Stimulated activated naive B cell treated with anti-CD40 and anti-IgM and Interleukin-4, amounts not matched to agents 10 μg/mL and 1 μg/mL and 100 μg/mL, for 72 hours (primary cell): ENCODE measurements at regions not wholly inside any gene's neighbourhood (a gene's known extent, or its start where the extent isn't known, plus 50 kb on each side); places are given as distances from the start of the nearest gene placed in this dataset.
"Not testable (repeated sequence)": the region's sequence is repeated elsewhere in the genome, so short reads cannot be mapped to it uniquely, and the experiment has no call there.

Experiments used
- ATAC-seq, 2 donors: fragments of 150-1000 bp; cut with Tn5 transposase; replicated peaks; 2 replicates each; pipeline ENCODE4 v1.10.0; 2021; ENCODE audit warnings: moderate library complexity in 1 of 2
- DNase-seq: peaks from one replicate; pipeline ENCODE4 v3.0.0; 2021
- H3K27ac Mint-ChIP-seq: one replicate; pipeline ENCODE4 v1.8.0; 2022; ENCODE audit warnings: mild to moderate bottlenecking, mixed read lengths
- H3K27me3 Mint-ChIP-seq, 2 donors: one replicate each; pipeline ENCODE4 v1.8.0; 2022; ENCODE audit warnings: mixed read lengths in 2 of 2
- H3K36me3 Mint-ChIP-seq, 2 donors: one replicate each; pipeline ENCODE4 v1.8.0; 2022; ENCODE audit warnings: mixed read lengths in 2 of 2, mild to moderate bottlenecking in 1 of 2
- H3K4me1 Mint-ChIP-seq, 2 donors: one replicate each; pipeline ENCODE4 v1.8.0; 2022; ENCODE audit warnings: mixed read lengths in 2 of 2, mild to moderate bottlenecking in 1 of 2
- H3K4me3 Mint-ChIP-seq, 2 donors: one replicate each; pipeline ENCODE4 v1.8.0; 2022; ENCODE audit warnings: mild to moderate bottlenecking in 2 of 2, mixed read lengths in 2 of 2, moderate library complexity in 1 of 2
- H3K9me3 Mint-ChIP-seq, 2 donors: one replicate each; pipeline ENCODE4 v1.8.0; 2022; ENCODE audit warnings: mixed read lengths in 2 of 2, mild to moderate bottlenecking in 1 of 2

GRCh38 chr2:35114765-35115164 is 1240.8 kb upstream of the CRIM1 start:
- ATAC-seq (no peak), DNase-seq (no peak)
- Mint-ChIP-seq H3K27ac (no peak overlapping the region), H3K36me3 (no peaks in the 10 kb centered on the region), H3K9me3 (peaks cover 4 to 10% of the 10 kb centered on the region in 2 donors), H3K4me3 (no peak overlapping the region), H3K27me3 (no peaks in the 10 kb centered on the region), H3K4me1 (no peaks in the 10 kb centered on the region)

- not testable (repeated sequence) for H3K27ac Mint-ChIP-seq, DNase-seq, H3K9me3 Mint-ChIP-seq, ATAC-seq, H3K4me3 Mint-ChIP-seq, H3K4me1 Mint-ChIP-seq, H3K27me3 Mint-ChIP-seq, H3K36me3 Mint-ChIP-seq
Measured at GRCh38 chr2:35112367-35112766, 1243.2 kb upstream of the CRIM1 start.

- no peak for ATAC-seq
- peaks cover 3 to 4% of the 10 kb centered on the region in 2 donors for H3K9me3 Mint-ChIP-seq
Measured at GRCh38 chr2:35104309-35104708, 1251.3 kb upstream of the CRIM1 start.

GRCh38 chr2:35099342-35099741 is 1256.2 kb upstream of the CRIM1 start:
- Mint-ChIP-seq H3K36me3 (no peaks in the 10 kb centered on the region), H3K4me1 (no peaks in the 10 kb centered on the region), H3K4me3 (no peak overlapping the region), H3K27ac (no peak overlapping the region), H3K9me3 (peaks cover 3 to 4% of the 10 kb centered on the region in 2 donors), H3K27me3 (no peaks in the 10 kb centered on the region)
- ATAC-seq (no peak), DNase-seq (no peak)

More at GRCh38 chr2:35104309-35104708, 1251.3 kb upstream of the CRIM1 start:
- Mint-ChIP-seq H3K36me3 (no peaks in the 10 kb centered on the region), H3K4me1 (no peaks in the 10 kb centered on the region), H3K27ac (no peak overlapping the region), H3K4me3 (no peak overlapping the region), H3K27me3 (no peaks in the 10 kb centered on the region)
- DNase-seq: no peak

GRCh38 chr2:35082072-35082471 is 1273.5 kb upstream of the CRIM1 start:
- ATAC-seq (no peak), DNase-seq (no peak)
- Mint-ChIP-seq H3K27me3 (no peaks in the 10 kb centered on the region), H3K4me1 (no peaks in the 10 kb centered on the region), H3K9me3 (peaks cover 0 to 3% of the 10 kb centered on the region in 2 donors), H3K36me3 (no peaks in the 10 kb centered on the region), H3K27ac (no peak overlapping the region), H3K4me3 (no peak overlapping the region)

GRCh38 chr2:35081622-35082015 is 1274.0 kb upstream of the CRIM1 start:
- H3K27ac Mint-ChIP-seq: no peak overlapping the region
- H3K27me3 Mint-ChIP-seq: no peaks in the 10 kb centered on the region
- H3K36me3 Mint-ChIP-seq: no peaks in the 10 kb centered on the region
- ATAC-seq: no peak
- H3K4me3 Mint-ChIP-seq: no peak overlapping the region
- H3K4me1 Mint-ChIP-seq: no peaks in the 10 kb centered on the region
- H3K9me3 Mint-ChIP-seq: peaks cover 0 to 3% of the 10 kb centered on the region in 2 donors
- no peak for DNase-seq

GRCh38 chr2:35081001-35081621 is 1274.5 kb upstream of the CRIM1 start:
- DNase-seq (no peak), ATAC-seq (no peak)
- Mint-ChIP-seq H3K27ac (no peak overlapping the region), H3K9me3 (peaks cover 0 to 3% of the 10 kb centered on the region in 2 donors), H3K4me1 (no peaks in the 10 kb centered on the region), H3K4me3 (no peak overlapping the region), H3K36me3 (no peaks in the 10 kb centered on the region), H3K27me3 (no peaks in the 10 kb centered on the region)

GRCh38 chr2:35080231-35080910 is 1275.2 kb upstream of the CRIM1 start:
- Mint-ChIP-seq H3K27me3 (no peaks in the 10 kb centered on the region), H3K4me1 (no peaks in the 10 kb centered on the region), H3K4me3 (no peak overlapping the region), H3K9me3 (peaks cover 0 to 1% of the 10 kb centered on the region in 2 donors), H3K27ac (no peak overlapping the region), H3K36me3 (no peaks in the 10 kb centered on the region)
- no peak for DNase-seq
- no peak for ATAC-seq

GRCh38 chr2:35067420-35067819 is 1288.2 kb upstream of the CRIM1 start:
- Mint-ChIP-seq H3K4me3 (no peak overlapping the region), H3K9me3 (peaks cover 0 to 12% of the 10 kb centered on the region in 2 donors), H3K27ac (no peak overlapping the region), H3K4me1 (no peaks in the 10 kb centered on the region), H3K27me3 (no peaks in the 10 kb centered on the region), H3K36me3 (no peaks in the 10 kb centered on the region)
- ATAC-seq: no peak
- DNase-seq: no peak

GRCh38 chr2:35063836-35064235 is 1291.7 kb upstream of the CRIM1 start:
- no peak overlapping the region for H3K27ac Mint-ChIP-seq
- H3K27me3 Mint-ChIP-seq: no peaks in the 10 kb centered on the region
- ATAC-seq (no peak), DNase-seq (no peak)
- H3K9me3 Mint-ChIP-seq: peaks cover 0 to 9% of the 10 kb centered on the region in 2 donors
- no peak overlapping the region for H3K4me3 Mint-ChIP-seq
- no peaks in the 10 kb centered on the region for H3K36me3 Mint-ChIP-seq
- H3K4me1 Mint-ChIP-seq: no peaks in the 10 kb centered on the region

GRCh38 chr2:35035883-35036282 is 1319.7 kb upstream of the CRIM1 start:
- H3K9me3 Mint-ChIP-seq: peaks cover 5 to 11% of the 10 kb centered on the region in 2 donors
- H3K4me1 Mint-ChIP-seq: no peaks in the 10 kb centered on the region
- H3K27ac Mint-ChIP-seq: no peak overlapping the region
- DNase-seq (no peak), ATAC-seq (no peak)
- no peak overlapping the region for H3K4me3 Mint-ChIP-seq
- H3K36me3 Mint-ChIP-seq: no peaks in the 10 kb centered on the region
- H3K27me3 Mint-ChIP-seq: no peaks in the 10 kb centered on the region

GRCh38 chr2:35033748-35034147 is 1321.8 kb upstream of the CRIM1 start:
- H3K4me3 Mint-ChIP-seq: no peak overlapping the region
- no peaks in the 10 kb centered on the region for H3K4me1 Mint-ChIP-seq

GRCh38 chr2:35023545-35023944 is 1332.0 kb upstream of the CRIM1 start:
- Mint-ChIP-seq H3K27ac (no peak overlapping the region), H3K9me3 (peaks cover 0 to 1% of the 10 kb centered on the region in 2 donors)

More at GRCh38 chr2:35033748-35034147, 1321.8 kb upstream of the CRIM1 start:
- H3K27ac Mint-ChIP-seq: no peak overlapping the region
- ATAC-seq: peak in 1 of 2 donors; percentile 7
- no peak for DNase-seq
- H3K36me3 Mint-ChIP-seq: no peaks in the 10 kb centered on the region
- H3K27me3 Mint-ChIP-seq: no peaks in the 10 kb centered on the region
- H3K9me3 Mint-ChIP-seq: peaks cover 1 to 4% of the 10 kb centered on the region in 2 donors

GRCh38 chr2:35000453-35000852 is 1355.1 kb upstream of the CRIM1 start:
- Mint-ChIP-seq H3K4me3 (no peak overlapping the region), H3K27me3 (no peaks in the 10 kb centered on the region), H3K4me1 (no peaks in the 10 kb centered on the region), H3K36me3 (no peaks in the 10 kb centered on the region), H3K27ac (no peak overlapping the region), H3K9me3 (peaks cover 0 to 5% of the 10 kb centered on the region in 2 donors)
- DNase-seq: no peak
- no peak for ATAC-seq

More at GRCh38 chr2:35023545-35023944, 1332.0 kb upstream of the CRIM1 start:
- Mint-ChIP-seq H3K27me3 (no peaks in the 10 kb centered on the region), H3K36me3 (no peaks in the 10 kb centered on the region), H3K4me3 (no peak overlapping the region), H3K4me1 (no peaks in the 10 kb centered on the region)
- DNase-seq (no peak), ATAC-seq (no peak)

GRCh38 chr2:34998741-34999140 is 1356.8 kb upstream of the CRIM1 start:
- H3K9me3 Mint-ChIP-seq: peaks cover 0 to 4% of the 10 kb centered on the region in 2 donors
- DNase-seq (no peak), ATAC-seq (no peak)
- no peak overlapping the region for H3K27ac Mint-ChIP-seq
- H3K4me3 Mint-ChIP-seq: no peak overlapping the region
- no peaks in the 10 kb centered on the region for H3K27me3 Mint-ChIP-seq
- H3K36me3 Mint-ChIP-seq: no peaks in the 10 kb centered on the region
- no peaks in the 10 kb centered on the region for H3K4me1 Mint-ChIP-seq
